Esophagus squamous epithelium (tissue), 4 donors: ENCODE measurements at regions not wholly inside any gene's neighbourhood (a gene's known extent, or its start where the extent isn't known, plus 50 kb on each side); places are given as distances from the start of the nearest gene placed in this dataset.

Experiments
- CTCF ChIP-seq, 6 experiments: fragments of 450-650 bp in 4 of 6; fragments of 200-600 bp in 2 of 6; sonication (generic) in 2 of 6; IDR thresholded peaks; one replicate each; pipeline ENCODE4 v1.5.1; 2016 to 2019; ENCODE audit warnings: antibody characterized with exemption in 6 of 6, mild to moderate bottlenecking in 4 of 6, moderate library complexity in 4 of 6
- POLR2A ChIP-seq, 4 donors: fragments of 450-650 bp; IDR thresholded peaks; one replicate each; pipeline ENCODE4 v1.6.1; 2017; ENCODE audit warnings: antibody characterized with exemption in 4 of 4, mild to moderate bottlenecking in 4 of 4, moderate library complexity in 3 of 4

DNA sequence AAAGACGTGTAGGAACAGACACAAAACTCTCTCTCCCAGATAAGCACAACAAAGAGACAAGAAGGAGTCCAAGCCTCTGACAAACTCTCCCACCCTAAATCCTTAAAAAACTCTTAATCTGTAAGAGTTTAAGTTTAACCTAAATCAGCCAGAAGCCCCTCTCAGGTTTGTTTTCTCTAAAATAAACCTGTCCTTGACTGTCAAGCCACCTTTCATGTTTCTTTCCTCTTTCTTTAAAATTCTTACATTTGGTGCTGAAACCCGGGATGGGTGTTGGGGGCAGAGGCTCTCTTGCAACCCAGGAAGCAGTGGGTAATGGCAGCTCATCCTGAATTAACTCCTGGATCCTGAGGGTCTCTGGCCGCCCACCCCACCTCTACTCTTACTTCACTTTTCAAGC lies 107.8 kb upstream of the TENT5D start:
- no peak for TF ChIP-seq CTCF (IDR thresholded peaks at IDR 0.05)
- no peak for TF ChIP-seq POLR2A (IDR thresholded peaks at IDR 0.05)
